ENCODE measurements at regions not wholly inside any gene's neighbourhood (a gene's known extent, or its start where the extent isn't known, plus 50 kb on each side); places are given as distances from the start of the nearest gene placed in this dataset.
"Not testable (repeated sequence)": the region's sequence is repeated elsewhere in the genome, so short reads cannot be mapped to it uniquely, and the experiment has no call there.

DNA sequence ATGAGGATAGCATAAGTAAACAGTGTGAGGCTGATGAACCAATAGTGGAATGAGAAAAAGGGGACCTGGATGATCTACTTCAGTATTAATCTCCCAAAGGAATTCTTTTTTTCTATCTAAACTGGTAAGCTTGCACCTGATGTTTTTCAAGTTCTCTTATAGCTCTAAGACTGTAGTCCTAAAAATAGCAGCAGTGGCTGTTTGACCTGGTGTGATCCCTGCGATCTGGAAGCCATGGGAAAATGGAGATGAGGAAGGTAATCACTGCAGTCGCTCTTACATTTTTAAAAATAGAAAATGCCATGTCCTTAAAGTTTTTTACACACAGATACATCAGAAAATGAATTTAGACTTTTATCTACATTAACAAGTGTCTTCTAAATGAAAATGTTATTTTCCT lies 926.4 kb upstream of the SLC35B3 start:
- DNase-seq, result no peak

- DNase-seq, result no peak
Observed at GRCh38 chr6:9360881-9361280, 925.5 kb upstream of the SLC35B3 start.

GRCh38 chr6:9347608-9348007 lies 912.3 kb upstream of the SLC35B3 start:
- no peak for DNase-seq

- DNase-seq, result no peak
Observed at GRCh38 chr6:9346923-9347322, 911.6 kb upstream of the SLC35B3 start.

DNA sequence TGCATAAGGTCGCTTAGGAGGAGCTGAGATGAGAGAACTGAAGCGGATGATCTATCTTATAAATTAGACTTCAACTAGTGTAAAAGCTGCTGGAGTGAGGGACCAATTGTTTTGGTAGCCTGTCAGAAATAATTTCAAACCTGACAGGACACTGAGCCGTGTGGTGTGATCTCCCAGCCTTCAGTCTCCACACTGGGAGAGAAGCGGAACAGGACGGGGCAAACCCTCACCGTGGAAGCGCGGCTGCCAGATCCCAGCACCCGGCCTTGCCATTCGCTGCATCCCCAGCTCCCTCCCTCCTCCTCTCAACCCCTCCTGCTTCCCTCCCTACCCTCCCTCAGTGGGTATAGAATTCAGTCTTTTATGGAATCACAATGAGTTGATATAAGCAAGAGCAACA lies 900.1 kb upstream of the SLC35B3 start:
- DNase-seq, result no peak

GRCh38 chr6:9334979-9335378 lies 899.6 kb upstream of the SLC35B3 start:
- no peak for DNase-seq

DNA sequence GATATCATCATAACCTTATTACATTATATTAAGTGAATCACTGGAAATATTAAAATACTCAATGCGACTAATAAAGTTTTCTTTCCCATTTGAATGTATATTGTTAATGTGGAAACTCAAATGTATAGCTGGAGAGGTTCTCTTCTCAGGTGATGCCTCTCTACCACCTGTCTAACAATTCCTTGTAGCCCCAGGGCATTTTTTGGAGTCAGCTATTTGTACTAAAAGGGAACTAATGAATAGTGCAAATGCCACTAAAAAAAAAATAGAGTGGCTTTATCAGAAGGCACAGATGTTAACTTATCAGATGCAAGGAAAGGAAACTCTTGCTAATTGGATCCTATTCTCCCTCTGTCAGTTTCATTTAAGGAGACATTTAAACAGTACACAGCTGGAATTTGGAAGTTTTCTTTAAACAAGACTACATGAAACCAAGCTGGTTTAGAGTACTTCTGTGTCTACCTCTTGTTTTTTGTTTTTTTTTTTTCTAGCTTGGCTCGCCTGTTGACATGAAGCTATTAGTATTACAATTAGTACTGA lies 897.0 kb upstream of the SLC35B3 start:
- DNase-seq, result no peak

- DNase-seq, result no peak
Observed at GRCh38 chr6:9316831-9317230, 881.5 kb upstream of the SLC35B3 start.

DNA sequence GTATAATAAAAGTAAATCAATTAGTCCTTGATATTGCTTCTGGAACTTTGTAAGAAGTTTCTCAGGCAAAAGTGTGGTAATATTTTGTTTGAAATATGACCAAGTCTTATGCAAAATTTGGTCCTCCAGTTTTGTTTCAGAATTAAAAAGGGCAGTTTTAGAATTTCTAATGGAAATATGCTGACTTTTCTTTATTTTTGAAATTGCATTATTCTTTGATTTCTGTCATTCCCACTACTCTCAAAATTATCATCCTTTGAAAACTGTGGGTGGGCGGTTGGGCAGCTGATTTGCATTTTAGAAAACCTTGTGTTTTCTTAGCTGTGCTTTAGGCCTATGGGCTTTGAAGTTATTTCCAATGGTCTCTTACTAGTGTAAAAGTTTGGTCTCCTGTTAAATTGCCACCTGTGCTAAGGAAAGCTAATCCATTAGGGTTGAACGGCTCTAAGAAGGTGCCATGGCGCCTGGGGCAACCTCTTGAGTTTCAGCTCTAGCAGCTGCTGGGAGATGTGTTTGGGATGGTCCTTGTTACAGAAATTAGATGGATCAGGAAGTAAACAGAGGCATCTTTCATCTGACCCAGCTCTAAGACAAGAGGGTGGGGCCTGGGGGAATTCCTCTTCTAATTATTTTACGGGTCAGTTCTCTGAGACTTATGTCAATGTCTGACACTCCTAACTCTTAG lies 880.8 kb upstream of the SLC35B3 start:
- DNase-seq, result no peak

GRCh38 chr6:9308284-9308683 lies 872.9 kb upstream of the SLC35B3 start:
- DNase-seq, result no peak

- no peak for DNase-seq
Observed at GRCh38 chr6:9307786-9308185, 872.4 kb upstream of the SLC35B3 start.

DNA sequence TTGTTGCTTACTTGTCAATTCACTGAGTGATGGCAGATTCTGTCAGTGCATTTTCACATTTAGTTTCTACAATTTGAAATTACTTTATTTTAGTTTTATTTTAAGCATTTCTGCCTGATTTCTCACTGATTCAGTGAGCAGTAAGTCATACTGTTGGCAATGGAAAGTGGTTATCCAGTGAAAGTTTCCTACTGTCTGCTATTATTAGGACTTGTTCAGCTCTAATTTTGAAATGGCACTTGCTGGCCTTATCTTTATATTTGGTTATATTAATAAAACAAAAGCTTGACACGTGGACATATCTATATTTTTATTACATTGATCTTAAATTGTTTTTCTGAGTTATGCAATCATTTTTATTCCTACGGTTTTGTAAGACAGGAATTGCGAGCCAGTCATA lies 871.8 kb upstream of the SLC35B3 start:
- no peak for DNase-seq

GRCh38 chr6:9295644-9296043 lies 860.3 kb upstream of the SLC35B3 start:
- no peak for DNase-seq

- DNase-seq, result no peak
Observed at GRCh38 chr6:9292975-9293374, 857.6 kb upstream of the SLC35B3 start.

- DNase-seq, result not testable (repeated sequence)
Observed at GRCh38 chr6:9290342-9290741, 855.0 kb upstream of the SLC35B3 start.

GRCh38 chr6:9272671-9273070 lies 837.3 kb upstream of the SLC35B3 start:
- no peak for DNase-seq

GRCh38 chr6:9266741-9267140 lies 831.4 kb upstream of the SLC35B3 start:
- no peak for DNase-seq

GRCh38 chr6:9257215-9257614 lies 821.9 kb upstream of the SLC35B3 start:
- no peak for DNase-seq

GRCh38 chr6:9254251-9254650 lies 818.9 kb upstream of the SLC35B3 start:
- DNase-seq, result no peak

- no peak for DNase-seq
Observed at GRCh38 chr6:9252799-9253198, 817.5 kb upstream of the SLC35B3 start.

- DNase-seq, result no peak
Observed at GRCh38 chr6:9250852-9251251, 815.5 kb upstream of the SLC35B3 start.

DNA sequence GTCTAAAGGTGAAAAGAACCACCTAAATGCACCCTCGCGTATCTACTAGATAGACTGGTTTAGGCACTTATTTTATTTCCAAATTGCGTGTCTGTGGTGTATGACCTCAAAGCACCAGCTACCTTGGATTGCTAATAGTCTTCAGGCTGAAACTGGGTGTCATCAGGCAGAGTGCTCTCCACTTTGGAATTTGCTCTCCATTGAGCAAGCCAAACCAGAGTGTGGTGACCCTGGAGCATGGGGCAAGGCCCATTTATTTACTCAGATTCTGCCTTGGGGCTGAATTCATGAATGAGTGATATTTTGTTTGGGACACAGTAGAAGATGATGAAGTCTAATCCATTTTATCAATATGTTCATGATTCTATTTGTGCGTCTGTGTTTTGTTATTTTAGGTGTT lies 812.8 kb upstream of the SLC35B3 start:
- DNase-seq, result no peak

- DNase-seq, result no peak
Observed at GRCh38 chr6:9240861-9241260, 805.5 kb upstream of the SLC35B3 start.

DNA sequence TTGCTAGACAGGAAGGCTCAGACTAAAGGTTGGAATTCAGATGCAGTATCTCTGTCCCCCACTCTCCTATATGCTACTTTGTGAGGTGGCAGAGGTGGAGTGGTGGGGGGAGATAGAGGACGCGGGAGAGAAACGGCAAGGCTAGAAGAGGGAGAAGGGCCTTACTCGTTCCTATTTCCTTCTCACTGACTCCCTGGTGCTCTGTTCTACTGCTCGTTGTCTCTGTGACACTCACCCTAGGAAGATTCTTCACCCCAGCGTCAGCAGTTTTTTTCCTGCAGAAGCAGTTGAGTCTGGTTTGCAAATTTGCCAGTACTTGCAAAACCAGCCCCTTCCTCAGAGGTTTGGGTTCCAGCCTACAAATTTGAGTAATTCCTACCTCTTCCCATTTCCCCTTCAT lies 801.1 kb upstream of the SLC35B3 start:
- no peak for DNase-seq

DNA sequence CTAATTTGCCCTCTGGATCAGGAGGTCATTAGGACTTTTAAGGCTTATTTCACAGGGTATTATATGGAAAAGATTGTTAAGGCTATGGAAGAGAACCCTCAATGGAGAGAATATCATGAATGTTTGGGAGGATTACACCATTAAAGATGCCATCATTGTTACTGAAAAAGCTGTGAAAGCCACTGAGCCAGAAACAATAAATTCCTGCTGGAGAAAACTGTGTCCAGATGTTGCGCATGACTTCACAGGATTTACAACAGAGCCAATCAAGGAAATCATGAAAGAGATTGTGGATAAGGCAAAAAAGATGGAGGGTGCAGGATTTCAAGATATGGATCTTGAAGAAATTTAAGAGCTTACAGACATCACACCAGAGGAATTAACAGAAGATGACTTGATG lies 798.3 kb upstream of the SLC35B3 start:
- no peak for DNase-seq
